Cardiac muscle cell (in vitro differentiated cells and primary cell): ENCODE measurements at regions not wholly inside any gene's neighbourhood (a gene's known extent, or its start where the extent isn't known, plus 50 kb on each side); places are given as distances from the start of the nearest gene placed in this dataset.
"Not testable (repeated sequence)": the region's sequence is repeated elsewhere in the genome, so short reads cannot be mapped to it uniquely, and the experiment has no call there.

ENCODE experiments used
- DNase-seq, 2 donors: peaks; one replicate each; pipeline versions ENCODE4 v3.0.0 to v3.0.0-alpha.2; 2010 to 2017; ENCODE audit warnings: low read depth in 1 of 2, low spot score in 1 of 2
- H3K27ac ChIP-seq: fragments of 200-600 bp; sonication (generic); 2 replicates; pipeline ENCODE4 v1.5.1; 2016
- H3K27me3 ChIP-seq: fragments of 200-600 bp; sonication (generic); 2 replicates; pipeline ENCODE4 v1.6.0; 2016; ENCODE audit warnings: control low read depth
- H3K36me3 ChIP-seq: fragments of 200-600 bp; sonication (generic); 2 replicates; pipeline ENCODE4 v1.5.1; 2016; ENCODE audit warnings: control low read depth
- H3K4me1 ChIP-seq: fragments of 200-600 bp; sonication (generic); 2 replicates; pipeline ENCODE4 v1.8.1; 2017; ENCODE audit warnings: low read depth, mild to moderate bottlenecking, mixed run types
- H3K4me3 ChIP-seq: fragments of 200-600 bp; sonication (generic); 2 replicates; pipeline ENCODE4 v1.5.1; 2016; ENCODE audit warnings: mild to moderate bottlenecking
- H3K9me3 ChIP-seq: fragments of 200-600 bp; sonication (generic); 2 replicates; pipeline ENCODE4 v1.5.1; 2017; ENCODE audit warnings: low read depth, mild to moderate bottlenecking, control low read depth
- TF ChIP-seq, protein P1 (sequence below): IDR thresholded peaks from 2 replicates; pipeline ENCODE4 v1.5.1; 2012; ENCODE audit warnings: low read depth, mild to moderate bottlenecking, low read length

DNA sequence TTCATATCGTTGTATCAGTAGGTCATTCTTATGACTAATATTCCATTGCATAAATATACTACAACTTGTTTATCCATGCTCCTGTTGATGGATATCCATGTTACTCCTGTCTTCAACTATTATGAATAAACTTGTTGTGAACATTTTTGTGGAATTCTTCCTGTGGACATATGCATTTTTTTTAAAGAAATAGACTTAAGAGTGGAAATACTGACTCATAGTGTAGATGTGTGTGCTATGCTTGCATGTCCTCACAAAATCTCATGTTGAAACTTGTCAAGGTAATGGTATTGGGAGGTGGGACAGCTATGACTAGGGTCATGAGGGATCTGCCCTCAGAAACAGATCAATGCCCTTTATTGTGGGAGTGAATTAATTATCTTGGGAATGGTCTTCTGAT is 240.5 kb upstream of the PRSS58 start:
- Histone ChIP-seq H3K36me3 (no peaks in the 10 kb centered on the region), H3K9me3 (no peaks in the 10 kb centered on the region), H3K4me3 (no peak overlapping the region), H3K4me1 (no peaks in the 10 kb centered on the region), H3K27ac (no peak overlapping the region), H3K27me3 (no peaks in the 10 kb centered on the region)
- TF ChIP-seq, protein P1, sequence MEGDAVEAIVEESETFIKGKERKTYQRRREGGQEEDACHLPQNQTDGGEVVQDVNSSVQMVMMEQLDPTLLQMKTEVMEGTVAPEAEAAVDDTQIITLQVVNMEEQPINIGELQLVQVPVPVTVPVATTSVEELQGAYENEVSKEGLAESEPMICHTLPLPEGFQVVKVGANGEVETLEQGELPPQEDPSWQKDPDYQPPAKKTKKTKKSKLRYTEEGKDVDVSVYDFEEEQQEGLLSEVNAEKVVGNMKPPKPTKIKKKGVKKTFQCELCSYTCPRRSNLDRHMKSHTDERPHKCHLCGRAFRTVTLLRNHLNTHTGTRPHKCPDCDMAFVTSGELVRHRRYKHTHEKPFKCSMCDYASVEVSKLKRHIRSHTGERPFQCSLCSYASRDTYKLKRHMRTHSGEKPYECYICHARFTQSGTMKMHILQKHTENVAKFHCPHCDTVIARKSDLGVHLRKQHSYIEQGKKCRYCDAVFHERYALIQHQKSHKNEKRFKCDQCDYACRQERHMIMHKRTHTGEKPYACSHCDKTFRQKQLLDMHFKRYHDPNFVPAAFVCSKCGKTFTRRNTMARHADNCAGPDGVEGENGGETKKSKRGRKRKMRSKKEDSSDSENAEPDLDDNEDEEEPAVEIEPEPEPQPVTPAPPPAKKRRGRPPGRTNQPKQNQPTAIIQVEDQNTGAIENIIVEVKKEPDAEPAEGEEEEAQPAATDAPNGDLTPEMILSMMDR = no peak
- no peak for DNase-seq

DNA sequence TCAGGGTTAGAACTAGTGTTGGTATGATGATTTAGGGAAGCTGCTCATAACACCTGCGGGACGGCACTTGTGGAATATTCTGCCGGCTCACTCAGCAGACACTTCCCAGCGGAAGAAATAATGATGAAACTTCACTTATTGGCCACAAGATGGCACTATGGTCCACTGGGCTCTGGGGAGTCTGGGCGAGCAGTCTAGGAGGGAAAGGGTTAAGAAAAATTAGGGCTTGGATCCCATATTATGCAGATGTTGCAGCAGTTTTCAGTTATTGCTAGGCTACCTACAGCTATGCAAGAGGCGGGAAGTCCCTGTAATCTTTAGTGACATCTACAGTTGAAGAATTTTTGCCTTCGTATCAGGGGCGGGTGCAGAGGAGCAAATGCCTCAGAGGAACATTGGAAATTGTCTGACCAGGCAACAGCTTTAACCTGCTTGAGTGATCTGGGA is 238.7 kb upstream of the PRSS58 start:
- no peak overlapping the region for H3K27ac ChIP-seq
- TF ChIP-seq, protein P1 = peak; percentile 76
- H3K4me3 ChIP-seq = no peak overlapping the region
- DNase-seq = peak; percentile 46 to 64
- no peaks in the 10 kb centered on the region for H3K36me3 ChIP-seq
- H3K4me1 ChIP-seq = no peaks in the 10 kb centered on the region
- no peaks in the 10 kb centered on the region for H3K27me3 ChIP-seq
- no peaks in the 10 kb centered on the region for H3K9me3 ChIP-seq

DNA sequence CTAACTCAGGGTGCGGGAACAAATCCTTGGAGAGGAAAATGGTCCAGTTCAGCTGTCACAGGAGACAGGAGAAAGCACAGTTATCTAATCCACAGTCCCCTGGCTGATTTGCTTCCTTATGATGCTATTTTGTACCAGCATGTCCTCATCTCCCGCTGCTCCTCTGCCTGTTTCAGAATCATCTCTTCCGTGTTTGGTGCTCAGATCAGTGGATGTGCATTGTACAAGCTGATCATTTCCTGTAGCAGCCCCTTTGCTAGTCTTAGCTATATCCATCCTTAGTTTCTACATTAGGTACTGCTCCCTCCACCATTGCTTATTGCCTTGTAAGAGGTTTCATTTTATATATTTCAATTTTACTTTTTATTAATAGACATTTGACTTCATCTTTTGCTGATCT is 238.0 kb upstream of the PRSS58 start:
- H3K27me3 ChIP-seq, H3K27ac ChIP-seq, DNase-seq, H3K36me3 ChIP-seq, H3K4me3 ChIP-seq, H3K9me3 ChIP-seq, H3K4me1 ChIP-seq: not testable (repeated sequence)

DNA sequence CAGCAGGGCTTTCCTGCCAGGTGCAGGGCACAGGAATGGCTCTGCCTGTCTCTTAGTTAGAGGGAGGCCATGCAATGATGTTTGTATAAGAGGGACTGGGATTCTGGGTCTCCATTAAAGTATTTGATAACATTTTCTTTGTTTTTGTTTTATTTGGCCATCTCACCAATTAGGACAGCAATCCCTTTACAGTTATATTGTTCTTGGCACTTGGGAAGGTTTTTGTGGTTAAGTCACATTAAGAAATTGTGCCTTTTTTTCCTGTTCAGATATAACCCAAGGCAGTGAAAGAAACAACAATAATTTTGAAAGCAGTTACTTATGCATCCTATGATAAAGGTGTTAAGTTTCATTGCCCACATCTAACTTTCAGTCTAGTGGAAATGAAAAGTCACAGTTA is 237.4 kb upstream of the PRSS58 start:
- H3K27ac ChIP-seq, H3K9me3 ChIP-seq, H3K4me3 ChIP-seq, H3K27me3 ChIP-seq, H3K4me1 ChIP-seq, H3K36me3 ChIP-seq: not testable (repeated sequence)
- peak in 1 of 2 donors; percentile 24 for DNase-seq

DNA sequence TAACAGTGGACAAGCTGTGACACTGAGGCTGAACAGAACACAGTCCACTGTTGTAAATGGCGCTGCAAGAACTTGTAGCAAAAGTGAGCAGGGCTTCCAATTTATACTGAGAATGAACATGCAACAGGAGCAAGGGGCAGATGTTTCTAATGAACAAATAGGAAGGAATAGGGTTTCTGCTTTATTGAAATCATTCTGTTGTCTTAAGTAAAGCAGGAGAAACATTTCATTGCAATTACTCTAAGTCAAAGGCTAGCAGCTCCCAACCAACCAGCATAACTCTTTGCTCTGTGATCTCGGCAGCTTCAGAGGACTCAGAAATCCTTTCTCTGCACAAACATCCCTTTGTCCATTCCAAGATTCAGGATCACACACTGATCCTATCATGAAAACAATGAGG is 236.2 kb upstream of the PRSS58 start:
- no peaks in the 10 kb centered on the region for H3K36me3 ChIP-seq
- no peaks in the 10 kb centered on the region for H3K9me3 ChIP-seq
- TF ChIP-seq, protein P1 = no peak
- H3K4me3 ChIP-seq = no peak overlapping the region
- H3K27me3 ChIP-seq = no peaks in the 10 kb centered on the region
- H3K4me1 ChIP-seq = no peaks in the 10 kb centered on the region
- no peak overlapping the region for H3K27ac ChIP-seq
- DNase-seq = no peak

DNA sequence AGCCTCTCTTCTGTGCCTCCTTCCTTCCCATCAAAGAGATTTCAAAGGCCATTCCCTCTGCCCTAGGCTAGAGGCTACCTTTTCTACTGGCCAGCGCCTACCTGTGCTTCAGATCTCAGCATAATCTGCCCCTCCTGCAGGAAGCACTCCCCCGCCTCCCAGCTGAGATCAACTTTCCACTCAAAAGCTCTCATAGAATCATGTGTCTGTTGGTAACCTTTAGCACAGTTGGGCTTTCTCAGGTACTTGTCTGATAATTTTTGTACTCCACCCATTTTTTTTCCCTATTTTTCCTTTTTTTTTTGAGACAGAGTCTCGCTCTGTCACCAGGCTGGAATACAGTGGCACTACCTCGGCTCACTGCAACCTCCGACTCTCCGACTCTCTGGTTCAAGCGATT is 231.0 kb upstream of the PRSS58 start:
- Histone ChIP-seq H3K4me3 (no peak overlapping the region), H3K27ac (no peak overlapping the region)

More for the DNA sequence above, 231.0 kb upstream of the PRSS58 start:
- H3K27me3 ChIP-seq = no peaks in the 10 kb centered on the region
- TF ChIP-seq, protein P1 = no peak
- no peaks in the 10 kb centered on the region for H3K9me3 ChIP-seq
- DNase-seq = no peak
- H3K4me1 ChIP-seq = peaks cover 5% of the 10 kb centered on the region
- H3K36me3 ChIP-seq = no peaks in the 10 kb centered on the region
